ENCODE measurements at regions not wholly inside any gene's neighbourhood (a gene's known extent, or its start where the extent isn't known, plus 50 kb on each side); places are given as distances from the start of the nearest gene placed in this dataset.

- TF ChIP-seq CTCF (IDR thresholded peaks at IDR 0.05; ENCODE audit: insufficient read depth, low read length, poor library complexity, severe bottlenecking) (no peak), EZH2phosphoT487 (conservative IDR thresholded peaks at IDR 0.05; ENCODE audit: low read length) (no peak)
Measured at GRCh38 chr2:16741498-16741897, 75.9 kb upstream of the CYRIA start.

Data from SU-DHL-6 (cell line).